Osteoblast (primary cell): ENCODE measurements at regions not wholly inside any gene's neighbourhood (a gene's known extent, or its start where the extent isn't known, plus 50 kb on each side); places are given as distances from the start of the nearest gene placed in this dataset.

Source experiments
- DNase-seq: peaks from one replicate; pipeline ENCODE4 v3.0.0; 2011; ENCODE audit warnings: low spot score, mixed read lengths; ENCODE audit not compliant: insufficient read length; ENCODE audit errors: missing footprints
- H2AFZ ChIP-seq: 2 replicates; pipeline ENCODE4 v1.6.0; 2011; ENCODE audit warnings: mild to moderate bottlenecking, low read length
- H3K27ac ChIP-seq: 2 replicates; pipeline ENCODE4 v1.5.1; 2011; ENCODE audit warnings: mild to moderate bottlenecking, low read depth, low read length, moderate library complexity
- H3K27me3 ChIP-seq: 2 replicates; pipeline ENCODE4 v1.6.0; 2012; ENCODE audit warnings: mild to moderate bottlenecking, control low read depth, inconsistent platforms, low read length, moderate library complexity; ENCODE audit not compliant: insufficient read depth
- H3K36me3 ChIP-seq: 2 replicates; pipeline ENCODE4 v1.5.1; 2011; ENCODE audit warnings: mild to moderate bottlenecking, low read length, control low read depth, moderate library complexity; ENCODE audit not compliant: insufficient read depth
- H3K4me1 ChIP-seq: 2 replicates; pipeline ENCODE4 v1.5.1; 2011; ENCODE audit warnings: mild to moderate bottlenecking, low read length, control low read depth, moderate library complexity; ENCODE audit not compliant: insufficient read depth
- H3K4me2 ChIP-seq: 2 replicates; pipeline ENCODE4 v1.6.0; 2011; ENCODE audit warnings: mild to moderate bottlenecking, low read length; ENCODE audit not compliant: insufficient read depth
- H3K4me3 ChIP-seq: fragments of 200-600 bp; sonication (generic); 3 replicates; pipeline ENCODE4 v1.5.1; 2012; ENCODE audit warnings: mild to moderate bottlenecking, low read length, inconsistent platforms; ENCODE audit not compliant: insufficient read depth
- H3K79me2 ChIP-seq: 2 replicates; pipeline ENCODE4 v1.6.0; 2012; ENCODE audit warnings: mild to moderate bottlenecking, low read length, control low read depth, inconsistent platforms; ENCODE audit not compliant: insufficient read depth
- H3K9me3 ChIP-seq: 2 replicates; pipeline ENCODE4 v1.5.1; 2011; ENCODE audit warnings: low read depth, low read length, control low read depth
- H4K20me1 ChIP-seq: 2 replicates; pipeline ENCODE4 v1.6.0; 2012; ENCODE audit warnings: mild to moderate bottlenecking, low read length, control low read depth; ENCODE audit not compliant: insufficient read depth
- CTCF ChIP-seq: IDR thresholded peaks from 2 replicates; pipeline ENCODE4 v1.5.1; 2011; ENCODE audit warnings: mild to moderate bottlenecking, low read depth, low read length, moderate library complexity; ENCODE audit errors: extremely low read depth

GRCh38 chr3:76147846-76148245 lies 362.5 kb upstream of the ZNF717 start:
- no peaks in the 10 kb centered on the region for H3K9me3 ChIP-seq
- H2AFZ ChIP-seq = no peak overlapping the region
- no peaks in the 10 kb centered on the region for H4K20me1 ChIP-seq
- H3K4me1 ChIP-seq = no peaks in the 10 kb centered on the region
- H3K4me3 ChIP-seq = no peak overlapping the region
- no peaks in the 10 kb centered on the region for H3K79me2 ChIP-seq
- H3K27ac ChIP-seq = no peak overlapping the region
- no peak for DNase-seq
- no peak overlapping the region for H3K4me2 ChIP-seq
- TF ChIP-seq CTCF = no peak
- H3K27me3 ChIP-seq = no peaks in the 10 kb centered on the region
- no peaks in the 10 kb centered on the region for H3K36me3 ChIP-seq

GRCh38 chr3:76152028-76152427 lies 366.7 kb upstream of the ZNF717 start:
- Histone ChIP-seq H3K79me2 (no peaks in the 10 kb centered on the region), H2AFZ (no peak overlapping the region), H3K27me3 (no peaks in the 10 kb centered on the region), H3K27ac (no peak overlapping the region), H3K9me3 (no peaks in the 10 kb centered on the region), H3K4me1 (no peaks in the 10 kb centered on the region), H3K36me3 (no peaks in the 10 kb centered on the region), H3K4me2 (no peak overlapping the region), H3K4me3 (no peak overlapping the region), H4K20me1 (no peaks in the 10 kb centered on the region)
- DNase-seq = no peak
- TF ChIP-seq CTCF = no peak

GRCh38 chr3:76161856-76162255 lies 376.5 kb upstream of the ZNF717 start:
- no peaks in the 10 kb centered on the region for H3K4me1 ChIP-seq
- no peaks in the 10 kb centered on the region for H3K79me2 ChIP-seq
- DNase-seq = no peak
- H3K27ac ChIP-seq = no peak overlapping the region
- no peak overlapping the region for H2AFZ ChIP-seq
- no peaks in the 10 kb centered on the region for H3K27me3 ChIP-seq
- TF ChIP-seq CTCF = no peak
- H4K20me1 ChIP-seq = no peaks in the 10 kb centered on the region
- no peaks in the 10 kb centered on the region for H3K9me3 ChIP-seq
- H3K4me3 ChIP-seq = no peak overlapping the region
- no peaks in the 10 kb centered on the region for H3K36me3 ChIP-seq
- no peak overlapping the region for H3K4me2 ChIP-seq

GRCh38 chr3:76171647-76172046 lies 386.3 kb upstream of the ZNF717 start:
- Histone ChIP-seq H3K36me3 (no peaks in the 10 kb centered on the region), H3K27ac (no peak overlapping the region), H3K4me3 (no peak overlapping the region), H2AFZ (no peak overlapping the region), H4K20me1 (no peaks in the 10 kb centered on the region), H3K79me2 (no peaks in the 10 kb centered on the region), H3K27me3 (no peaks in the 10 kb centered on the region), H3K4me2 (no peak overlapping the region), H3K4me1 (no peaks in the 10 kb centered on the region), H3K9me3 (no peaks in the 10 kb centered on the region)
- TF ChIP-seq CTCF = no peak
- no peak for DNase-seq
